NT2/D1 (cell line): ENCODE measurements at regions not wholly inside any gene's neighbourhood (a gene's known extent, or its start where the extent isn't known, plus 50 kb on each side); places are given as distances from the start of the nearest gene placed in this dataset.

ENCODE experiments used
- SUZ12 ChIP-seq: IDR thresholded peaks from 2 replicates; pipeline ENCODE4 v1.6.1; 2011; ENCODE audit not compliant: insufficient read length, insufficient read depth; ENCODE audit errors: extremely low read depth
- YY1 ChIP-seq: IDR thresholded peaks from 2 replicates; pipeline ENCODE4 v1.6.1; 2011; ENCODE audit not compliant: insufficient read length, insufficient read depth
- ZNF274 ChIP-seq: IDR thresholded peaks from 2 replicates; pipeline ENCODE4 v1.6.1; 2011; ENCODE audit warnings: mild to moderate bottlenecking, low read depth, low read length

DNA sequence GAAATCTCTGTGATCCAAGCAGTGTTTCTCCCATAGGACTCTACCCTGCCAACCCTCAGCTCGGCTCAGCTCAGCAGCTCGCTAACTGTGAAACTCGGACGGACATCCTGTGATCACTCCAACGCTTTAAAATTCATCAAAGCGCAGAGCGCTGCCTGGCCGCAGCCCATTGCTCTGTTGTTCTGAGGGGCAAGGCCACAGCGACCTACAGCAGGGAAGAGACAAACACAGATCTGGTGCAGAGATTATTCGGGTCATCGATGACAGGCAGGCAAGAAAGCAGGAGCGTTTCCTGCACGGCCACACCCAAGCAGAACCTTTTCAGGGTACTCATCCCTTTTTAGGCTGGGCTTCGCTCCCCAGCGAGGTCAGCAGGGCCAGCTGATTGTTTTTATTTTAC lies 72.1 kb downstream of the INSIG1 start:
- TF ChIP-seq ZNF274: no peak
- TF ChIP-seq YY1: no peak
- TF ChIP-seq SUZ12: no peak
